Brain microvascular endothelial cell (primary cell): ENCODE measurements at regions not wholly inside any gene's neighbourhood (a gene's known extent, or its start where the extent isn't known, plus 50 kb on each side); places are given as distances from the start of the nearest gene placed in this dataset.

Experiments
- DNase-seq: peaks from one replicate; pipeline ENCODE4 v3.0.0-alpha.2; 2020
- H3K27ac ChIP-seq: fragments of 250-450 bp; sonication (Bioruptor Pico); 2 replicates; pipeline ENCODE4 v1.5.1; 2020; ENCODE audit warnings: mild to moderate bottlenecking, moderate library complexity
- H3K27me3 ChIP-seq: fragments of 250-450 bp; sonication (Bioruptor Pico); replicated peaks from 2 replicates; pipeline ENCODE4 v1.5.1; 2020; ENCODE audit warnings: mild to moderate bottlenecking
- H3K36me3 ChIP-seq: fragments of 250-450 bp; sonication (Bioruptor Pico); replicated peaks from 2 replicates; pipeline ENCODE4 v1.5.1; 2020; ENCODE audit warnings: mild to moderate bottlenecking
- H3K4me3 ChIP-seq: 2 replicates; pipeline ENCODE4 v1.5.1; 2011; ENCODE audit warnings: low read depth, mild to moderate bottlenecking, control low read depth, low read length, moderate library complexity
- in situ Hi-C: cut with HindIII; loops from 2 replicates; pipeline ENCODE4 v1.10.0; 2017; ENCODE audit warnings: low sequenced_read_pairs, low pct_ligation_motif_present
- TF ChIP-seq, protein P1 (sequence below): IDR thresholded peaks from 2 replicates; pipeline ENCODE4 v1.5.1; 2011; ENCODE audit warnings: low read depth, mild to moderate bottlenecking, moderate library complexity, low read length, control low read depth, inconsistent platforms; ENCODE audit errors: missing control alignments

DNA sequence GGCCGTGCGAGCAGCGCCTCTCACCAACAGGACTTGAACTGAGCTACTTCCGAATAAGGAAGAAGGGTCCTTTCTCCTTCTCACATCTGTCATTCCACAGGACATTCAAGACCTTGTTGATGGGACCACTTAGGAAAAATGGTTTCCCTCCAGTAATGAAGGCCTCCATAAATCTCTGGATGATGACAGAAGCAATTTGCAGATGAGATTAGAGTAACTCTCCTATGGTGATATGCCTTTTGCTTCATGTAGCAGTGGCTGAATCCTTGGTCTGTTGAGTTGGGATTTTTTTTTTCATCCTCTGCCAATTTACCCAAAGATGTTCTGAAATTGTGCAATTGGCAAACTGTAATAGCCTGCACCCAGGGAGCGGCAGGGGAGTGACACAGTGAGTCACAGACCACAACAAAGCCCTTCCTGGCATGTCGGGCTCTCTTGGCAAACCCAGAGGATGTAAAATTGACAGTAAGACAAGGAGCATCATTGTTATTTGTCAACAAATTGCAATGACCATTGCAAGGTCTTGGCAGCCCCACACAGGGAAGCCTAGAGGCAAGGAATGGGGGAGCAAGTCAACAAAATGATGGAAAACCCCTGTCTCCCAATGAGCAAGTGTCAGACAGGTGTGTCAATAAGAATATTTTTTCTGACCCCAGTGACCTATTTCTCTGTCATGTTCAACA, 275.9 kb downstream of the ACTL7B start:
- in situ Hi-C loops: no loop called here
- TF ChIP-seq, protein P1, sequence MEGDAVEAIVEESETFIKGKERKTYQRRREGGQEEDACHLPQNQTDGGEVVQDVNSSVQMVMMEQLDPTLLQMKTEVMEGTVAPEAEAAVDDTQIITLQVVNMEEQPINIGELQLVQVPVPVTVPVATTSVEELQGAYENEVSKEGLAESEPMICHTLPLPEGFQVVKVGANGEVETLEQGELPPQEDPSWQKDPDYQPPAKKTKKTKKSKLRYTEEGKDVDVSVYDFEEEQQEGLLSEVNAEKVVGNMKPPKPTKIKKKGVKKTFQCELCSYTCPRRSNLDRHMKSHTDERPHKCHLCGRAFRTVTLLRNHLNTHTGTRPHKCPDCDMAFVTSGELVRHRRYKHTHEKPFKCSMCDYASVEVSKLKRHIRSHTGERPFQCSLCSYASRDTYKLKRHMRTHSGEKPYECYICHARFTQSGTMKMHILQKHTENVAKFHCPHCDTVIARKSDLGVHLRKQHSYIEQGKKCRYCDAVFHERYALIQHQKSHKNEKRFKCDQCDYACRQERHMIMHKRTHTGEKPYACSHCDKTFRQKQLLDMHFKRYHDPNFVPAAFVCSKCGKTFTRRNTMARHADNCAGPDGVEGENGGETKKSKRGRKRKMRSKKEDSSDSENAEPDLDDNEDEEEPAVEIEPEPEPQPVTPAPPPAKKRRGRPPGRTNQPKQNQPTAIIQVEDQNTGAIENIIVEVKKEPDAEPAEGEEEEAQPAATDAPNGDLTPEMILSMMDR: no peak
- no peak for DNase-seq
- H3K27ac ChIP-seq: no peak overlapping the region
- no peak overlapping the region for H3K4me3 ChIP-seq
- no peaks in the 10 kb centered on the region for H3K27me3 ChIP-seq
- no peaks in the 10 kb centered on the region for H3K36me3 ChIP-seq

DNA sequence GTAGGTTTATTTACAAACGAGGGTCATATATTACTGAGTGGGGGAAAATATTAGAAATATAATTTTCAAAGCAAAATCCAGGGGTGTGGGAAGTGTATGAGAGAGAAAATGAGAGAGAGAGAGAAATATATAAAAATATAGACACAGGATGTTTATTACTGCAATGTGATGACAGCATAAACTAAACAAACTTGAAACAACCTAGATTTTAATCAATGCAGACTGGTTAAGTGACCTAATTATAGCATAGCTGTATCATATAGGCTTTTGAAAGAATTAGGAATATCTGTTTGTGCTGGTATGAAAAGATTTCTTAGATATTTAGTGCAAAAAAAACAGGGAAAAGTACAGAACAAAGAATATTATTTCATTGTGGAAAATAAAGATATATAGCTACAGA, 280.5 kb downstream of the ACTL7B start:
- DNase-seq: no peak
- H3K4me3 ChIP-seq: no peak overlapping the region
- H3K27me3 ChIP-seq: no peaks in the 10 kb centered on the region
- H3K27ac ChIP-seq: no peak overlapping the region
- in situ Hi-C loops: no loop called here
- TF ChIP-seq, protein P1: no peak
- no peaks in the 10 kb centered on the region for H3K36me3 ChIP-seq

DNA sequence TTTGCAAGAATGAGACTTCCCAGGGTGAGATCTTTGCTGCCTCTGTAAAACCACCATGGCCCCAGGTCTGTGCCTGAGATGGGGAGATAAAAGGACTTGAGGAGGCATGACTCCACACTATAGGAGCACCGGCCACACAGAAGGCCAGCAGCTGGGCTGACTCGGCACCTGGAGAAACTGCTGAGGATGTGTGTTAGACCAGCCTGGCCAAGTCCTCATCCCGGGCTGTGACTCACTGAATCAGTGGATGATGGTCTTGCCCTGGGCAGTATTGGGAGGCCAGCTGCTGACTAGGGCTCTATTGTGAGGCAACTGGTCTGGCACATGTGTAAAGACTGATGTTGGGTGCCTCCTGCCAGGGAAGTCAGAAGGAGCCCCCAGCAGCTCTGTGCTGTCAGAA, 286.2 kb downstream of the ACTL7B start:
- Histone ChIP-seq H3K36me3 (no peaks in the 10 kb centered on the region), H3K27ac (no peak overlapping the region), H3K27me3 (no peaks in the 10 kb centered on the region), H3K4me3 (no peak overlapping the region)
- peak; percentile 48 for DNase-seq
- in situ Hi-C loops: no loop called here
- TF ChIP-seq, protein P1: no peak

GRCh38 chr9:108568093-108568492, 287.7 kb downstream of the ACTL7B start:
- Histone ChIP-seq H3K27me3 (no peaks in the 10 kb centered on the region), H3K36me3 (no peaks in the 10 kb centered on the region), H3K27ac (no peak overlapping the region), H3K4me3 (no peak overlapping the region)
- DNase-seq: no peak
- TF ChIP-seq, protein P1: no peak
- in situ Hi-C loops: no loop called here

DNA sequence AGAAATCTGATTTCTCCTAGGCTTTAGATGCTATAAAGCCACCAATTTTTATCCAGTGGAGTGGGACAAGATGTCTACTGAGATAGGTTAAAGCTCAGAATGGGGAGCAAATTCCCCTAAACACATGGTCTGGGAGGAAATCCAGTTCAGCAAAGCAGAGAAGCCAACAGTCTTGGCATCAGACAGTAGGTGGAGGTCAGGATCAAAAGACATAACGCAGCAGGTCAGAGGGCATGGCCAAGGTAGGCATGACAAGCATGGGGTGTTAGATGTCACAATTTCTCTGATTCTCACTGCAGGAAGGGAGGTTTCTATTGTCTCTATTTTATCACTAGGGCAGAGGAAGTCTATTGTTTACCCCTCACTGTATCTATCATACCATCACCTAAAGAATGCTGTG, 288.2 kb downstream of the ACTL7B start:
- in situ Hi-C loops: no loop called here
- no peak for DNase-seq
- H3K27ac ChIP-seq: no peak overlapping the region

More for the DNA sequence above, 288.2 kb downstream of the ACTL7B start:
- H3K36me3 ChIP-seq: no peaks in the 10 kb centered on the region
- TF ChIP-seq, protein P1: no peak
- no peaks in the 10 kb centered on the region for H3K27me3 ChIP-seq
- no peak overlapping the region for H3K4me3 ChIP-seq
